ENCODE measurements at regions not wholly inside any gene's neighbourhood (a gene's known extent, or its start where the extent isn't known, plus 50 kb on each side); places are given as distances from the start of the nearest gene placed in this dataset.

DNA sequence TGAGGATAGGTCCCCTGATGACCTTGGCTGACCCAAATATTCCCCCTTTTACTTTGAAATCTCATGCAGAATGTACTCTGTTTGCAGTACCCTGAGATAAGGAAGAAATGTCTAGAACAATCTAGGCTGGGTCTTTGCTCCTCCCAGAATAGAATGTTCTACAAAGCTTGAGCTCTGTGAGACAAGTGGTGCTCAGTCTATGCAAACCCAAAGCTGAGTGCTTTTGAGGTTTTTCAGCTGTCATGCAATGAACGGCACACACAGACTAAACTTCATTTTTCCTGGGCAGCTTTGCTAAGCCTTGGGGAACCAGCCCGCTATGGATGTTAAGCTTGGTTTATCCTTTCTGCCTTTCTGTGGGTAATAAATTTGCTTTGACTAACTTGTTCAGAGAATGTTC is 513.6 kb downstream of the FAT4 start:
- H3K4me3 ChIP-seq (ENCODE audit: low read depth, low read length) = no peak overlapping the region
- TF ChIP-seq, protein P1, sequence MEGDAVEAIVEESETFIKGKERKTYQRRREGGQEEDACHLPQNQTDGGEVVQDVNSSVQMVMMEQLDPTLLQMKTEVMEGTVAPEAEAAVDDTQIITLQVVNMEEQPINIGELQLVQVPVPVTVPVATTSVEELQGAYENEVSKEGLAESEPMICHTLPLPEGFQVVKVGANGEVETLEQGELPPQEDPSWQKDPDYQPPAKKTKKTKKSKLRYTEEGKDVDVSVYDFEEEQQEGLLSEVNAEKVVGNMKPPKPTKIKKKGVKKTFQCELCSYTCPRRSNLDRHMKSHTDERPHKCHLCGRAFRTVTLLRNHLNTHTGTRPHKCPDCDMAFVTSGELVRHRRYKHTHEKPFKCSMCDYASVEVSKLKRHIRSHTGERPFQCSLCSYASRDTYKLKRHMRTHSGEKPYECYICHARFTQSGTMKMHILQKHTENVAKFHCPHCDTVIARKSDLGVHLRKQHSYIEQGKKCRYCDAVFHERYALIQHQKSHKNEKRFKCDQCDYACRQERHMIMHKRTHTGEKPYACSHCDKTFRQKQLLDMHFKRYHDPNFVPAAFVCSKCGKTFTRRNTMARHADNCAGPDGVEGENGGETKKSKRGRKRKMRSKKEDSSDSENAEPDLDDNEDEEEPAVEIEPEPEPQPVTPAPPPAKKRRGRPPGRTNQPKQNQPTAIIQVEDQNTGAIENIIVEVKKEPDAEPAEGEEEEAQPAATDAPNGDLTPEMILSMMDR (conservative IDR thresholded peaks at IDR 0.05; ENCODE audit: low read depth, low read length) = no peak
- no peak for DNase-seq (ENCODE audit: low read depth)

DNA sequence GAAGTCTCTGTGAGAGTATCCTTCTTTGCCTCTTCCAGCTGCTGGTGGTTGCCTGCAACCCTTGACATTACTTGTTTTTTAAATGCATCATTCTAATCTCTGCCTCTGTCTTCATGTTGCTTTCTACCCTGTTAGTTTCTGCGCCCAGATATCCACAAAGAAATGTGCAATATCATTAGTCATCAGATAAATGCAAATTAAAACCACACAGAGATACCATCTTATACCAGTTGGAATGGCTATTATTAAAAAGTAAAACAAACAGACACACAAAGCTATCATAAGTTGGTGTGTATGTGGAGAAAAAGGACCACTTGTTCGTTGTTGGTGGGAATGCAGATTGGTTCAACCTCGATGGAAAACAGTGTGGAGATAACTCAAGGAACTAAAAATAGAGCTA is 517.4 kb downstream of the FAT4 start:
- no peak overlapping the region for H3K4me3 ChIP-seq (ENCODE audit: low read depth, low read length)
- TF ChIP-seq, protein P1 (conservative IDR thresholded peaks at IDR 0.05; ENCODE audit: low read depth, low read length) = no peak
- DNase-seq (ENCODE audit: low read depth) = no peak

DNA sequence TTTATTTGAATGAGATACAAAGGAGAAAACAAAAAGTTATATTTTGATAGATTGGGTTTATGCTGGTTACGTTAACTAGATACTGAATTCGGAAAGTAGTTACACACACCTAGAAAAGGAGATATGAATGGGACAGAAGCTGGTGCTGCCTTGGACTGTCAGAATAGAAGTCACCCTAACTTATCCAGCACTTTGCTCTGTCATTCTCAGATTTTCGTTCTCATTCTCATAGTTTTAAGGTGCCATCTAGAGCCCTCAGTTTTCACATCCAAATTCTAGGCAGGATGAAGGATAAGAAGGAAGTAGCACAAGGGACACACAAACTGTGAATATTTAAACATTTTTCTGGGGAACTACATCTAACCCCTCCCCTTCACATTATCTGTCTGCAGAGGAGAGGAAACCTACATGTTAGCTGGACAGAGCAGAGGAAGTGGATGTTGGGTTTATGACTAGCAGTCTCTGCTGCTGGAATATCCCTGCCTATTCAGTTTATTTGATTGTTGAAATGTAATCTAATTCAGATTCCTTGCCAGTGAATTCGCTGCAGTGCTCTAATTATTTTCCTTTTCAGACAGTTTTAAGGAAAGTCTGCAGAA is 521.9 kb downstream of the FAT4 start:
- TF ChIP-seq, protein P1 (conservative IDR thresholded peaks at IDR 0.05; ENCODE audit: low read depth, low read length) = no peak
- no peak for DNase-seq (ENCODE audit: low read depth)
- H3K4me3 ChIP-seq (ENCODE audit: low read depth, low read length) = no peak overlapping the region

DNA sequence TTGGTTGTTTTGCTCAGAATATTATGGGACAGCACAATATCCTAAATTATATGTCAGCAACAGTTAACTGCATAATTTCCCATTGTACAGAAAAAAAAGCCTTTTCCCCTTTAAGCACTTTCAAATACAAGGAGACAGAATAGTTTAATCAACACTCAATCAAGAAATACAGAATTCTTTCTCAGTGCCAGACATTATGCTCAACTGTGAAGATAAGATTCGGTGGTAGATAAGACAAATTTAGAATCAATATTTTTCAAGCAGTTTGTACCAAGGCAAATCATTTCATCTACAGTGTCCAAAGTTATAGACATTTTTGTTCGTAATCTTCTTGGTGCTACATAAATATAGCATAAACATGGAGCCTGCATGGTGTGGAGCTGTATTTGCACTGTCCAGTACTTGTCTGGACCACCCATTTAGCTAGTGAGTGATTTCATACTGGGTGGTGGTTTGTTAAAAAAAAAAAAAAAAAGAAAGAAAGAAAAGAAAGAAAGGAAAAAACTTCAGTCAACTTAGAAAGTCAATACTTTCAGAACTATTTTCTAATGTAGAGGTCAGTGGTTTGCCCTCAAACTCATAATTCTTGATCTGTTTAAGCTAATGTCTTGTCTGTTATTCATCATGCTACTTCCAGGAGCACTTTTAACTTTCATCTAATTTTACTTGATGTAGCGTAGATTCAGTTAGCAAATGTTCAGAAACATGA is 522.9 kb downstream of the FAT4 start:
- no peak overlapping the region for H3K4me3 ChIP-seq (ENCODE audit: low read depth, low read length)
- no peak for DNase-seq (ENCODE audit: low read depth)
- TF ChIP-seq, protein P1 (conservative IDR thresholded peaks at IDR 0.05; ENCODE audit: low read depth, low read length) = no peak

DNA sequence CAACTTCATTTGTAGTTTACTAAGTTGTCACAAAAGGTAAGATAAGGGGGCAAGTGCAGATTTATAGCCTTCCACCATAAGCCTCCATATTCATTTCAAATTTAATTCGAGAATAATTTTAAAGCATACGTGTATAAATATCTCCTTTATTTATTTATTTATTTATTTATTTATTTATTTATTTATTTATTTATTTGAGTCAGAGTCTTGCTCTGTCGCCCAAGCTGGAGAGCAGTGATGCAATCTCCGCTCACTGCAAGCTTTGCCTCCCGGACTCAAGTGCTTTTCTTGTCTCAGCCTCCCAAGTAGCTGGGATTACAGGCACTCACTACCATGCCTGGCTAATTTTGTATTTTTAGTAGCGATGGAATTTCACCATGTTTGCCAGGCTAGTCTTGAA is 523.4 kb downstream of the FAT4 start:
- TF ChIP-seq, protein P1 (conservative IDR thresholded peaks at IDR 0.05; ENCODE audit: low read depth, low read length) = no peak
- no peak for DNase-seq (ENCODE audit: low read depth)
- no peak overlapping the region for H3K4me3 ChIP-seq (ENCODE audit: low read depth, low read length)

DNA sequence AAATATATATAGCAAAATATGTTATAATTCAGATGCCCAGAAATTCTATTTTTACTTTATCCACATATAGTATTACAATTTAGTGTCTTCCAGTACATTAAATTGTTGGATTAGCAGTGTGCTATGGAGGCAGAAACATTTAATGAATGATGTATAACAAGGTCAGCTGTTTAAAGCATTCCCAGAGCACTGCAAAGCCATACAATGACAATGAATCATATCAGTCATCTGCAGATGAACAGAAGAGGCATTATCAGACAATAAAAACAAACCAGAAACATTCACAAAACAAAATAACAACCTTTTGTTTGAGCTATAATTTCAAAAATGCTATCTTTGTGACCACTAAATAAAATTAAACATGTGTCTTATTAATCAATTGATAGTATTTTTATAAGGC is 524.2 kb downstream of the FAT4 start:
- H3K4me3 ChIP-seq (ENCODE audit: low read depth, low read length) = no peak overlapping the region
- TF ChIP-seq, protein P1 (conservative IDR thresholded peaks at IDR 0.05; ENCODE audit: low read depth, low read length) = no peak
- DNase-seq (ENCODE audit: low read depth) = no peak

DNA sequence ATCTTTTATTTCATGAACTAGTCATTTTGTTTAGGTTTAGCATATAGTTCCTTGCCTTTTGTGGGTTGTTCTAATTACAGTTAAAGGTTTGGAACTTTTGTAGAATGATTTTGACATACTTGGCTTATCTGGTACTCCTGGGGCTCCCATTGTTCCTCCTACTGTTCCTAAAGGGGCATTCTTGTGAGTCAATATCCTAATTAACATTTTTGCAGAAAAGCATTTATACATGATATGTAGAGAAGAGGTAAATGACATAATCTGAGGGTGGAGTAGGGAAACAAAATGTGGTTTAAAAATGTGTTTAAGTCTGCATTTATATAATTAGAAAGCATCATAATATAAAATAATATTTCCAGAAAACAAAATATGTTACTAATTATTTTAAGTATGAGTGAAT is 529.2 kb downstream of the FAT4 start:
- H3K4me3 ChIP-seq (ENCODE audit: low read depth, low read length) = no peak overlapping the region
- TF ChIP-seq, protein P1 (conservative IDR thresholded peaks at IDR 0.05; ENCODE audit: low read depth, low read length) = no peak
- DNase-seq (ENCODE audit: low read depth) = no peak
